WTC11 (cell line): ENCODE measurements at regions not wholly inside any gene's neighbourhood (a gene's known extent, or its start where the extent isn't known, plus 50 kb on each side); places are given as distances from the start of the nearest gene placed in this dataset.

ENCODE experiments used
- ATAC-seq: fragments of 200-7000 bp; cut with Tn5 transposase; 2 replicates; pipeline ENCODE4 v1.10.0; 2021; ENCODE audit warnings: mild to moderate bottlenecking, moderate library complexity
- CTCF ChIA-PET: fragments of 300-600 bp; sonication (Branson Sonifier 250); formaldehyde crosslinking; loops from one replicate; lab custom pipeline; 2021; ENCODE audit warnings: antibody characterized with exemption; lab: Charles Lee
- POLR2A ChIA-PET: fragments of 350-600 bp; sonication (Branson Sonifier 250); formaldehyde crosslinking; loops from one replicate; lab custom pipeline; 2021; ENCODE audit warnings: antibody characterized with exemption; lab: Charles Lee
- DNase-seq: peaks from one replicate; pipeline ENCODE4 v3.0.0; 2021; ENCODE audit warnings: low spot score
- H3K27ac Mint-ChIP-seq: 2 replicates; pipeline ENCODE4 v1.8.0; 2021; ENCODE audit warnings: mixed read lengths
- H3K27me3 Mint-ChIP-seq: 2 replicates; pipeline ENCODE4 v1.8.0; 2021; ENCODE audit warnings: low read depth, mild to moderate bottlenecking, moderate library complexity, mixed read lengths
- H3K36me3 Mint-ChIP-seq: 2 replicates; pipeline ENCODE4 v1.8.0; 2021; ENCODE audit warnings: mixed read lengths
- H3K4me1 Mint-ChIP-seq: 2 replicates; pipeline ENCODE4 v1.8.0; 2022; ENCODE audit warnings: mixed read lengths
- H3K4me3 Mint-ChIP-seq: 2 replicates; pipeline ENCODE4 v1.8.0; 2021; ENCODE audit warnings: mild to moderate bottlenecking, moderate library complexity, mixed read lengths
- H3K9me3 Mint-ChIP-seq: 2 replicates; pipeline ENCODE4 v1.8.0; 2021; ENCODE audit warnings: mixed read lengths
- E2F5 ChIP-seq: sonication (generic); formaldehyde crosslinking; IDR thresholded peaks from 2 replicates; pipeline ENCODE4 v1.8.1; 2022; ENCODE audit warnings: mild to moderate bottlenecking, moderate library complexity, missing genetic modification reagents
- FOXK1 ChIP-seq: sonication (generic); formaldehyde crosslinking; IDR thresholded peaks from 2 replicates; pipeline ENCODE4 v1.8.0; 2022; ENCODE audit warnings: mild to moderate bottlenecking, moderate library complexity, missing genetic modification reagents
- FOXP1 ChIP-seq: sonication (generic); formaldehyde crosslinking; IDR thresholded peaks from 2 replicates; pipeline ENCODE4 v1.8.0; 2022; ENCODE audit warnings: missing genetic modification reagents, mild to moderate bottlenecking, moderate library complexity, borderline replicate concordance
- IRF2 ChIP-seq: sonication (generic); formaldehyde crosslinking; IDR thresholded peaks from 2 replicates; pipeline ENCODE4 v1.8.0; 2022; ENCODE audit warnings: low read depth, missing genetic modification reagents, borderline replicate concordance
- MLX ChIP-seq: sonication (generic); formaldehyde crosslinking; IDR thresholded peaks from 2 replicates; pipeline ENCODE4 v1.8.1; 2023; ENCODE audit warnings: mild to moderate bottlenecking, missing genetic modification reagents, moderate library complexity
- NFE2L1 ChIP-seq: sonication (generic); formaldehyde crosslinking; IDR thresholded peaks from 2 replicates; pipeline ENCODE4 v1.8.1; 2023; ENCODE audit warnings: missing genetic modification reagents
- ZNF317 ChIP-seq: sonication (generic); formaldehyde crosslinking; IDR thresholded peaks from 2 replicates; pipeline ENCODE4 v1.8.1; 2023; ENCODE audit warnings: low read depth, mild to moderate bottlenecking, moderate library complexity, missing genetic modification reagents, borderline replicate concordance
- ZNF423 ChIP-seq: fragments of 250-450 bp; sonication (Bioruptor Pico); IDR thresholded peaks from 2 replicates; pipeline ENCODE4 v2.1.2; 2022; ENCODE audit warnings: mild to moderate bottlenecking, moderate library complexity

DNA sequence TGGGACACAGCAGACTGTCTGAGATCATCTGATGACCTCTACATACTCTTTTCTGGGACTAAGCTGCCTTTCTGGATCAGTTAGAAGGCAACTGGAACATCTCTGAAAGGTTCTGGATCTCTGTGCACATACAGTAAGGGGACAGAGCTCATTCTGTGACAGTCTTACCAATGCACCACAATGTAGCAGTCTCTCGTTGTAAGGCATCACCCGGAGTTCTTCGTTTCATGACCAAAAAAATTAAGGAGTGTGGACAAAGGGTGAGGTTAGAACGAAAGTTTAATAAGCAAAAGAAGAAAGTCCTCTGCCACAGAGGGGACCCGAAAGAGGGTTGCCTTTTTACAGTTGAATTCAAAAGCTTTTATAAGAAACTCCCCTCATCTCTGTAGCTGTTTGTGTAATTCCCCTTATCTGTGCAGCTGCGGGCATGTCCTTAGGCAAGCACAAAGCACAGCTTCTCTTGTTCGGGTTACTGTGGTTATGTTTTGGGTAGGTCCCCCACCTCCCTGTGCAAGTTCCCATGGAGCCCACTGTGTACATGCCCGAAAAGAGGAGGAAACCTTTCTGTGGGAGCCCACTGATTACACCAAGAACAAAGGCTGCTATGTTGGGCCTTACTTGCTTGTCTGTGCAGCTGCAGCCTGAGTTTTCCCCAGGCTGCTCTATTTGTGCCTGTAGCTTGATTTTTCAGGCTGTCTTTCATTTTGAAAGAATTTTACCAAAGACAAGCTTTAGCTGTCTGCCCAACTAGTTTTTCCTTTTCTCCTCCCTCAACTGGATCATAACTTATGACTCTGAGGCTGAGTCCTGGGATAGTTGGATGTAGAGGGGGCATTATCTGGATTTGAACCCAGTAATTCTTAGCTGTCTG is 53.1 kb upstream of the CACNA1E start:
- DNase-seq (no peak), ATAC-seq (no peak)
- ChIA-PET CTCF (interaction anchor here (0.5 to 4.2 kb wide), 5 partner anchors 161 to 549 kb away, joined by 3 to 27 read pairs (median 3); no protein-coding TSS in a partner anchor), POLR2A (no interaction called here)
- Mint-ChIP-seq H3K36me3 (no peaks in the 10 kb centered on the region), H3K4me3 (no peak overlapping the region), H3K9me3 (peaks cover 9% of the 10 kb centered on the region; the same call in 1 of the 2 replicates), H3K27me3 (peaks cover 13% of the 10 kb centered on the region), H3K27ac (no peak overlapping the region), H3K4me1 (peaks cover 8% of the 10 kb centered on the region)
- TF ChIP-seq IRF2 (no peak), FOXP1 (CRISPR knock-in tag) (no peak), ZNF317 (CRISPR knock-in tag) (no peak), FOXK1 (no peak), ZNF423 (CRISPR knock-in tag) (no peak), NFE2L1 (no peak), E2F5 (CRISPR knock-in tag) (no peak), MLX (no peak)
